ENCODE measurements at regions not wholly inside any gene's neighbourhood (a gene's known extent, or its start where the extent isn't known, plus 50 kb on each side); places are given as distances from the start of the nearest gene placed in this dataset.

- Histone ChIP-seq H3K27ac (ENCODE audit: extremely low read depth, low read depth, low read length) (no peak overlapping the region), H3K4me1 (ENCODE audit: control insufficient read depth, insufficient read depth, low read length) (no peaks in the 10 kb centered on the region), H3K36me3 (ENCODE audit: control insufficient read depth in 2 of 2, insufficient read depth in 1 of 2, low read length in 2 of 2) (no peaks in the 10 kb centered on the region), H3K4me3 (ENCODE audit: low read depth, low read length) (no peak overlapping the region), H3K9me3 (ENCODE audit: control insufficient read depth, insufficient read depth, low read depth, low read length) (no peaks in the 10 kb centered on the region)
- CTCF ChIA-PET: no interaction called here
- POLR2A ChIA-PET: no interaction called here
- no peak for TF ChIP-seq ZNF433 (tag by site-specific recombination; IDR thresholded peaks at IDR 0.05; ENCODE audit: low read depth)
- no peak for TF ChIP-seq ZNF626 (tag by site-specific recombination; IDR thresholded peaks at IDR 0.05)
- no peak for TF ChIP-seq ZFP69B (tag by site-specific recombination; IDR thresholded peaks at IDR 0.05)
- TF ChIP-seq SETDB1 (IDR thresholded peaks at IDR 0.05; ENCODE audit: insufficient read length, low read length): no peak
- TF ChIP-seq, protein P1, sequence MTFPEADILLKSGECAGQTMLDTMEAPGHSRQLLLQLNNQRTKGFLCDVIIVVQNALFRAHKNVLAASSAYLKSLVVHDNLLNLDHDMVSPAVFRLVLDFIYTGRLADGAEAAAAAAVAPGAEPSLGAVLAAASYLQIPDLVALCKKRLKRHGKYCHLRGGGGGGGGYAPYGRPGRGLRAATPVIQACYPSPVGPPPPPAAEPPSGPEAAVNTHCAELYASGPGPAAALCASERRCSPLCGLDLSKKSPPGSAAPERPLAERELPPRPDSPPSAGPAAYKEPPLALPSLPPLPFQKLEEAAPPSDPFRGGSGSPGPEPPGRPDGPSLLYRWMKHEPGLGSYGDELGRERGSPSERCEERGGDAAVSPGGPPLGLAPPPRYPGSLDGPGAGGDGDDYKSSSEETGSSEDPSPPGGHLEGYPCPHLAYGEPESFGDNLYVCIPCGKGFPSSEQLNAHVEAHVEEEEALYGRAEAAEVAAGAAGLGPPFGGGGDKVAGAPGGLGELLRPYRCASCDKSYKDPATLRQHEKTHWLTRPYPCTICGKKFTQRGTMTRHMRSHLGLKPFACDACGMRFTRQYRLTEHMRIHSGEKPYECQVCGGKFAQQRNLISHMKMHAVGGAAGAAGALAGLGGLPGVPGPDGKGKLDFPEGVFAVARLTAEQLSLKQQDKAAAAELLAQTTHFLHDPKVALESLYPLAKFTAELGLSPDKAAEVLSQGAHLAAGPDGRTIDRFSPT (tag by site-specific recombination; IDR thresholded peaks at IDR 0.05): no peak
- no peak for TF ChIP-seq MYNN (tag by site-specific recombination; IDR thresholded peaks at IDR 0.05; ENCODE audit: borderline replicate concordance)
- no peak for TF ChIP-seq ZNF239 (tag by site-specific recombination; IDR thresholded peaks at IDR 0.05)
- TF ChIP-seq KLF17 (tag by site-specific recombination; IDR thresholded peaks at IDR 0.05): no peak
Measured at GRCh38 chr12:61098031-61098580, 1162.1 kb upstream of the USP15 start.

- TF ChIP-seq ZNF571 (tag by site-specific recombination; IDR thresholded peaks at IDR 0.05) (no peak), PRDM1 (tag by site-specific recombination; IDR thresholded peaks at IDR 0.05) (no peak), ZNF324 (tag by site-specific recombination; IDR thresholded peaks at IDR 0.05) (no peak), ZNF169 (tag by site-specific recombination; IDR thresholded peaks at IDR 0.05) (no peak), ZNF146 (tag by site-specific recombination; IDR thresholded peaks at IDR 0.05) (no peak), KLF7 (tag by site-specific recombination; IDR thresholded peaks at IDR 0.05; ENCODE audit: borderline replicate concordance) (no peak), ZFP37 (tag by site-specific recombination; IDR thresholded peaks at IDR 0.05) (no peak), ZNF701 (tag by site-specific recombination; IDR thresholded peaks at IDR 0.05) (no peak), ZNF449 (tag by site-specific recombination; IDR thresholded peaks at IDR 0.05) (no peak), ZNF561 (tag by site-specific recombination; IDR thresholded peaks at IDR 0.05; ENCODE audit: borderline replicate concordance) (no peak), ZNF792 (tag by site-specific recombination; IDR thresholded peaks at IDR 0.05) (no peak), KLF1 (tag by site-specific recombination; IDR thresholded peaks at IDR 0.05) (no peak), ZNF610 (tag by site-specific recombination; IDR thresholded peaks at IDR 0.05; ENCODE audit: borderline replicate concordance) (no peak), ZBTB20 (tag by site-specific recombination; IDR thresholded peaks at IDR 0.05) (no peak), ZNF239 (tag by site-specific recombination; IDR thresholded peaks at IDR 0.05) (no peak), ZFHX2 (tag by site-specific recombination; conservative IDR thresholded peaks at IDR 0.05) (no peak), ZNF654 (tag by site-specific recombination; IDR thresholded peaks at IDR 0.05; ENCODE audit: low read depth) (no peak)
- TF ChIP-seq, protein P2, sequence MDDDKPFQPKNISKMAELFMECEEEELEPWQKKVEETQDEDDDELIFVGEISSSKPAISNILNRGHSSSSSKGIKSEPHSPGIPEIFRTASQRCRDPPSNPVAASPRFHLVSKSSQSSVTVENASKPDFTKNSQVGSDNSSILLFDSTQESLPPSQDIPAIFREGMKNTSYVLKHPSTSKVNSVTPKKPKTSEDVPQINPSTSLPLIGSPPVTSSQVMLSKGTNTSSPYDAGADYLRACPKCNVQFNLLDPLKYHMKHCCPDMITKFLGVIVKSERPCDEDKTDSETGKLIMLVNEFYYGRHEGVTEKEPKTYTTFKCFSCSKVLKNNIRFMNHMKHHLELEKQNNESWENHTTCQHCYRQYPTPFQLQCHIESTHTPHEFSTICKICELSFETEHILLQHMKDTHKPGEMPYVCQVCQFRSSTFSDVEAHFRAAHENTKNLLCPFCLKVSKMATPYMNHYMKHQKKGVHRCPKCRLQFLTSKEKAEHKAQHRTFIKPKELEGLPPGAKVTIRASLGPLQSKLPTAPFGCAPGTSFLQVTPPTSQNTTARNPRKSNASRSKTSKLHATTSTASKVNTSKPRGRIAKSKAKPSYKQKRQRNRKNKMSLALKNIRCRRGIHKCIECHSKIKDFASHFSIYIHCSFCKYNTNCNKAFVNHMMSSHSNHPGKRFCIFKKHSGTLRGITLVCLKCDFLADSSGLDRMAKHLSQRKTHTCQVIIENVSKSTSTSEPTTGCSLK (tag by site-specific recombination; IDR thresholded peaks at IDR 0.05): no peak
- TF ChIP-seq, protein P3, sequence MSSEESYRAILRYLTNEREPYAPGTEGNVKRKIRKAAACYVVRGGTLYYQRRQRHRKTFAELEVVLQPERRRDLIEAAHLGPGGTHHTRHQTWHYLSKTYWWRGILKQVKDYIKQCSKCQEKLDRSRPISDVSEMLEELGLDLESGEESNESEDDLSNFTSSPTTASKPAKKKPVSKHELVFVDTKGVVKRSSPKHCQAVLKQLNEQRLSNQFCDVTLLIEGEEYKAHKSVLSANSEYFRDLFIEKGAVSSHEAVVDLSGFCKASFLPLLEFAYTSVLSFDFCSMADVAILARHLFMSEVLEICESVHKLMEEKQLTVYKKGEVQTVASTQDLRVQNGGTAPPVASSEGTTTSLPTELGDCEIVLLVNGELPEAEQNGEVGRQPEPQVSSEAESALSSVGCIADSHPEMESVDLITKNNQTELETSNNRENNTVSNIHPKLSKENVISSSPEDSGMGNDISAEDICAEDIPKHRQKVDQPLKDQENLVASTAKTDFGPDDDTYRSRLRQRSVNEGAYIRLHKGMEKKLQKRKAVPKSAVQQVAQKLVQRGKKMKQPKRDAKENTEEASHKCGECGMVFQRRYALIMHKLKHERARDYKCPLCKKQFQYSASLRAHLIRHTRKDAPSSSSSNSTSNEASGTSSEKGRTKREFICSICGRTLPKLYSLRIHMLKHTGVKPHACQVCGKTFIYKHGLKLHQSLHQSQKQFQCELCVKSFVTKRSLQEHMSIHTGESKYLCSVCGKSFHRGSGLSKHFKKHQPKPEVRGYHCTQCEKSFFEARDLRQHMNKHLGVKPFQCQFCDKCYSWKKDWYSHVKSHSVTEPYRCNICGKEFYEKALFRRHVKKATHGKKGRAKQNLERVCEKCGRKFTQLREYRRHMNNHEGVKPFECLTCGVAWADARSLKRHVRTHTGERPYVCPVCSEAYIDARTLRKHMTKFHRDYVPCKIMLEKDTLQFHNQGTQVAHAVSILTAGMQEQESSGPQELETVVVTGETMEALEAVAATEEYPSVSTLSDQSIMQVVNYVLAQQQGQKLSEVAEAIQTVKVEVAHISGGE (tag by site-specific recombination; conservative IDR thresholded peaks at IDR 0.05; ENCODE audit: low read depth): no peak
- Histone ChIP-seq H3K36me3 (ENCODE audit: control insufficient read depth in 2 of 2, insufficient read depth in 1 of 2, low read length in 2 of 2) (no peaks in the 10 kb centered on the region), H3K9me3 (ENCODE audit: control insufficient read depth, insufficient read depth, low read depth, low read length) (no peaks in the 10 kb centered on the region), H3K4me1 (ENCODE audit: control insufficient read depth, insufficient read depth, low read length) (no peaks in the 10 kb centered on the region), H3K27ac (ENCODE audit: extremely low read depth, low read depth, low read length) (no peak overlapping the region), H3K4me3 (ENCODE audit: low read depth, low read length) (no peak overlapping the region)
- POLR2A ChIA-PET: no interaction called here
- CTCF ChIA-PET: interaction anchor here (0.5 to 0.6 kb wide), 2 partner anchors 123 to 1749 kb away, joined by 3 to 5 read pairs; no protein-coding TSS in a partner anchor
Measured at GRCh38 chr12:61107118-61107517, 1153.1 kb upstream of the USP15 start.

Data from HEK293 (cell line).